ENCODE measurements at regions not wholly inside any gene's neighbourhood (a gene's known extent, or its start where the extent isn't known, plus 50 kb on each side); places are given as distances from the start of the nearest gene placed in this dataset.

DNA sequence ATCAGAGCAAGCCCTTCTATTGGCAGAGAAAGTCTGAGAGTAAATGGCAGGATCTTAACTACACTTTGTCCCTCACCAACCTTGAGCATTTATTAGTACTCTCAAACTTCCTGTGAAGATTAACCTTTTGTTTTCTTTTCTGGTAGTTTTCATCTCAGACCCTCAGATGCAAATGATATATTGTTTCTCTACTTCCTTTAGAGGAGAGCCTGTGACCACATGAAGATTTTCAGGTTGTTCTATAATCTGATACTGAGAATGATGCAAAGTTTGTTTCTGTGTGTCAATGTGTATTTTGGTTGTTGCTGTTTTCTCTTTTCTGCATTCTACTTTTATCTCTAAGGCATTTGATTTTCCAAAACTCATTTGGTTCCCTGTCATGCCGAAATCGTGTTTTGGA lies 165.8 kb upstream of the CYSLTR1 start:
- DNase-seq (ENCODE audit: low read depth) = no peak

DNA sequence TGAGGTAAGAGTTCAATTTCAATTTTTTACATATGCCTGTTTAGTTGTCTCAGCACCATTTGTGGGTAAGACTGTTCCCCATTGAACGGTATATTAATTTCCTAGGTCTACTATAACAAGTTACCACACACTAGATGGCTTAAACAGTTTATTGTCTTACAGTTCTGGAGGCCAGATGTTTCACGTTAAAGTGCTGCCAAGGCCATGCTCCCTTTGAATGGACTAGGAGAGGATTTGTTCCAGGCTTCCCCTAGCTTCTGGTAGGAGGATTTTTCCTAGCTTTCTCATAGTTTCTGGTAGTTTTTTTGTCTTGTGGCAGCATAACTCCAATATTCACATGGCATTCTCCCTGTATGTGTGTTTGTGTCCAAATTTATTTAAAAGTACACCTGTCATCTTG lies 149.3 kb upstream of the CYSLTR1 start:
- DNase-seq (ENCODE audit: low read depth) = no peak

DNA sequence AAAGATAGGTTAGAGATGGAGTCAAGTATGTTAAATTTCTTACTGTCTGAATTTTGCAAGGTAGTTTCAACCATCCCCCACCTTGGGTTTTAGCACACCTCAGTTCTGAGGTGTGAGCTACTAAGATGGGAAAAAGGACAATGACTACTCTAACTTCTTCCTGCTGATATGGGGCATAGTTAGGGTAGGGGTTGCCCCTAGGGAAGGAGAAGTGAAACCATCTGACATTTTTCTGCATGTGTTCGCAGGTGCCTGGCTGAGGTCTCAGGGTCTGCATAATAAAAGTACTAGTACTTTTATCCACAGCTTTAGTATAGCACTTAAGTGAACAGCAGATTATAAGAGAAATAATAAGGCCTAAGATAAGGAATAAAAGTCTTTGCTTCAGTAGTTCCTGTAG lies 129.5 kb upstream of the CYSLTR1 start:
- no peak for DNase-seq (ENCODE audit: low read depth)

DNA sequence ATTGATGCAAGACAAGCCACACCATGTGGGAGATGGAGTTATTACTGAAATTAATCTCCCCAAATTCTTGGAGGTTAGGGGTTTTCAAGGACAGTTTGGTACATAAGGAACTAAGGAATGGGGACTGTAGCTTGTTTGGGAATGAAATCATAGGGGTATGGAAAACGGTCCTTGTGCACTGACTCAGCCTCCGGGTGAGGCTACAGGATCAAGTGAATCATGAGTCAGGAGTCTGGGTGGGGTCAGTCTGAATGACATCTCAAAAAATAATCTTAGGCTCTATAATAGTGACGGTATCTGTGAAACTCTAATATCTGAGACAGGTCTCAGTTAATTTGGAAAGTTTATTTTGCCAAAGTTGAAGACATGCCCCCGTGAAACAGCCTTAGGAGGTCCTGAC lies 128.5 kb upstream of the CYSLTR1 start:
- peak; percentile 48 for DNase-seq (ENCODE audit: low read depth)

DNA sequence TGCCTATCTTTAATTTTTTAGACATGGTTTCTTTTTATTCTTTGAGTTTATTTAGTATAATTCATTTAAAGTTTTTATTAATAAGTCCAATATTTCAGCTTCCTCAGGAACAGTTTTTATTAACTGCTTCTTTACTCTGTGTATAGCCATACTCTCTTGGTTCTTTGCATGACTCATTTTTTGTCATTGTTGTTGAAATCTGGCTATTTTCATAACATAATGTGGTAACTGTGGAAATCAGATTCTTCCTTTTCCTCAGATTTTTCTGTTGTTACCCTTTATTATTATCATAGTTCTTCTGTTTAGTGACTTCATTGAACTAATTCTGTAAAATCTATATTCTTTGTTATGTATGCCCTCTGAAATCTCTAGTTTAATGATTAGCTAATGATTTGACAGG lies 124.9 kb upstream of the CYSLTR1 start:
- no peak for DNase-seq (ENCODE audit: low read depth)

DNA sequence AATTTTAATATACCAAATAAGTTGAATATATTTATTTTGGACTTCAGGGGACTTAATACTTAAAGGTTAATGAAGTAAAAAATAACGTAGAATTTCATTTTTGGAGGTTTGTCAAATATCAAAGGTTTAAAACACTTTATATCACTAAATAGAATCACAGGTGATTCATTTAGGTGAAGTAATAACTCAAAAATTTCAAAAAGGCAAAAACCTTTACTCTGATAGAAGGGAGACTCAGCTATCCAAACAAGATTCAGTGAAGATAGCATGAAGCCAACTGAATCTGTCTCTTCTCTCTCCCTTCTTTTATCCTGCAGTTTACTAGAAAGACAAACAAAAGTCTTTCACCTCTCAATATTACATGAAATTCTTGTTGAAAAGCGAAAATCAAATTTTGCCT lies 110.2 kb upstream of the CYSLTR1 start:
- DNase-seq (ENCODE audit: low read depth) = no peak

DNA sequence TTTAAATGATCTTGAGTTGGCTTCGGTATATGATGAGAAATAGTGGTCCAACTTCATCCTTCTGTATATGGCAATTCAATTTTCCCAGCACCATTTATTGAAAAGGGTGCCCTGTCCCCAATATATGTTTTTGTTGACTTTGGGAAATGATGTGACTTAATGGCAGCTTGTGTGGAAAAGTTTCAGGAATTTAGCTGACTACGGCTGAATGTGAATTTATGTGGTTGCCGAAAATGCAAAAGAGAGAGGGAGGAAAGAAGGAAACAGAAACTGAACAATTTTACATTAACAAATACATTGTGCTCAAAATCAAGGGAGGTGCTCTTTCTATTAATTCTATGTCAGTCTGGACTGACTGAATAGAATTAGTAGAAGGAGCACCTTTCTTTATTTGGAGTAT lies 101.8 kb upstream of the CYSLTR1 start:
- DNase-seq (ENCODE audit: low read depth) = no peak

DNA sequence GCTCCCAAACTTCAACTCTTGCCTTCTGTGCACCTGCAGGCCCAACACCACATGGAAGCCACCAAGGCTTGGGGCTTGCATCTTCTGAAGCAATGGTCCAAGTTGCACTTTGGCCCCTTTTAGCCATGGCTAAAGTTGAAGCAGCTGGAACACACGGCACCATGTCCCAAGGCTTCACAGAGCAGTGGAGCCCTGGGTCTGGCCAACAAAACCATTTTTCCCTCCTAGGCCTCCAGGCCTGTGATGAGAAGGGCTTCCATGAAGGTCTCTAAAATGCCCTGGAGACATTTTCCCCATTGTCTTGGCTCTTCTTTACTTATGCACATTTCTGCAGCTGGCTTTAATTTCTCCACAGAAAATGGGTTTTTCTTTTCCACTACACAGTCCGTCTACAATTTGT lies 61.3 kb upstream of the CYSLTR1 start:
- DNase-seq (ENCODE audit: low read depth) = no peak

DNA sequence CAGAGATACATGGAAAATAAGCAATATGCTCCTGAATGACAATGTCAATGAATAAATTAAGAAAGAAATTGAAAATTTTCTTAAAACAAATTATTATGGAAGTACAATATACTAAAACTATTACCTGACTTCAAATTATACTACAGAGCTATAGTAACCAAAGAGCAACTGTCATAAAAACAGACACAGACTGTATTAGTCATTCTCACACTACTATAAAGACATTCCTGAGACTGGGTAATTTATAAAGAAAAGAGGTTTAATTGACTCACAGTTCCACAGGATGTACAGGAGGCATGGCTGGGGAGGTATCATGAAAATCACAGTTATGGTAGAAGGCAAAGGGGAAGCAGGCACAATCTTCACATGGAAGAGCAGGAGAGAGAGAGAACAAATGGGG lies 60.0 kb upstream of the CYSLTR1 start:
- no peak for DNase-seq (ENCODE audit: low read depth)

DNA sequence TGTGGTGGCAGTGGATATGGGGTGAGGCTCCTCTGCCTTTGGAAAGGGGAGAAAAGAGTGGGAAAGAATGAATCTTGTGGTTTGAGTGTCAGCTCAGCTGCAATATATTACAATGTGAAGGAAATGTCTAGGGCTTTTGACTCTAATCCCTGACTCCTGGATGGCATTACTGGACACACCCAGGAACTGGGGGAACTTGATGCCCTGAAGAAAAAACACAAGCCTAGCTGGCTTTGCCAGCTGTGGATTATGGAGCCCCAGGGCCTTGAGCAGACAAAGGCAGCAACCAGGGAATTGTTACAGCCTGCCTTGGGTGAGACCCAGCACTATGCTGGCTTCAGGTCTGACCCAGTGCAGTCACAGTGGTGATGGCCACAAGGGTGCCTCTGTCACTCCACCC lies 57.1 kb upstream of the CYSLTR1 start:
- DNase-seq (ENCODE audit: low read depth) = peak; percentile 14

DNA sequence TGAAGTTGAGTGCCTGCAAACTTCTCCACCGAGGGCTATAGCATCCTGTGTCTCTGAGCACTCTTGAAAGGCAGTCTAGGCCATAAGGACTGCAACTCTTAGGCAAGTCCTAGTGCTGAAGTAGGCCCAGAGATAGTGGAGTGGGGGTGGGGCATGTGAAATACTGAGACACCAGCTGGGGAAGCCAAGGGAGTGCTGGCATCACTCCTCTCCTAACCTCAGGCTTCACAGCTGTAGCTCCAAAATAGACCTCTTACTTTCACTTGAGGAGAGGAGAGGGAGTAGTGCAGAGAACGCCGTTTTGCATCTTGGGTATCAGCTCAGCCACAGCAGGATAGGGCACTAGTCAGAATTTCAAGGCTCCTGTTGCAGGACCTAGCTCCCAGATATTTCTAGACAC lies 56.2 kb upstream of the CYSLTR1 start:
- DNase-seq (ENCODE audit: low read depth) = no peak

DNA sequence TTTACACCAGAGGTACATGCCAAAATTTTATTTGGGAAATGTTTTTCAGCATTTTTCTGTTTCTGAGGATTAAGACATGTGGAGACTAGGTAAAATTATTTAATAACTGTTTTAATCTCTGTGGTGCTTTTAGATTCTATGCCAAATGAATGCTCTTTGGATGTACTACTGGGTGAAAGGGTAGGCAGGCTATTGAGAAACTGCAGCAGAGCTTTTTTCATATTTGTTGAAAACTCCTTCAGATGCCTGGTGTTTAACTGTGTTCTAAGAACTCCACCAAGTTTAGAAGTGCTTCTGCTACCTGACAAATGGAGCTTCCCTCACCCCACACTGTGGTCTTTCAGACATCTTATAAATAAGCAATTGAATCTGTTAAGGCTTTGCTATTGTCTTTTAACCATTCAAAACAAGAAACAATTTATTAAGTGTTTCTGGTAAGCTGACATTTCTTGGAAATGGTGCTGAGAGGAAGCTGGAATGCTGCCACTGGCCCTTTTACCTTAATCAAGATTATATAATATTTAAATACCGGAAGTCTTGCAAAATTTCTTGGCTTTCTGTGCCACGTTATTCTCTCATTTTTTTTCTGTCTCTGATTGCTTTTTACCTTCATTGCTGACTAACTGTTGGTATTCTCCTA lies 51.2 kb upstream of the CYSLTR1 start:
- no peak for DNase-seq (ENCODE audit: low read depth)

Data from HS-27A (cell line).